ENCODE measurements at regions not wholly inside any gene's neighbourhood (a gene's known extent, or its start where the extent isn't known, plus 50 kb on each side); places are given as distances from the start of the nearest gene placed in this dataset.
A peak's percentile ranks its signal among the peaks of the same experiment; 100 is the strongest.

DNA sequence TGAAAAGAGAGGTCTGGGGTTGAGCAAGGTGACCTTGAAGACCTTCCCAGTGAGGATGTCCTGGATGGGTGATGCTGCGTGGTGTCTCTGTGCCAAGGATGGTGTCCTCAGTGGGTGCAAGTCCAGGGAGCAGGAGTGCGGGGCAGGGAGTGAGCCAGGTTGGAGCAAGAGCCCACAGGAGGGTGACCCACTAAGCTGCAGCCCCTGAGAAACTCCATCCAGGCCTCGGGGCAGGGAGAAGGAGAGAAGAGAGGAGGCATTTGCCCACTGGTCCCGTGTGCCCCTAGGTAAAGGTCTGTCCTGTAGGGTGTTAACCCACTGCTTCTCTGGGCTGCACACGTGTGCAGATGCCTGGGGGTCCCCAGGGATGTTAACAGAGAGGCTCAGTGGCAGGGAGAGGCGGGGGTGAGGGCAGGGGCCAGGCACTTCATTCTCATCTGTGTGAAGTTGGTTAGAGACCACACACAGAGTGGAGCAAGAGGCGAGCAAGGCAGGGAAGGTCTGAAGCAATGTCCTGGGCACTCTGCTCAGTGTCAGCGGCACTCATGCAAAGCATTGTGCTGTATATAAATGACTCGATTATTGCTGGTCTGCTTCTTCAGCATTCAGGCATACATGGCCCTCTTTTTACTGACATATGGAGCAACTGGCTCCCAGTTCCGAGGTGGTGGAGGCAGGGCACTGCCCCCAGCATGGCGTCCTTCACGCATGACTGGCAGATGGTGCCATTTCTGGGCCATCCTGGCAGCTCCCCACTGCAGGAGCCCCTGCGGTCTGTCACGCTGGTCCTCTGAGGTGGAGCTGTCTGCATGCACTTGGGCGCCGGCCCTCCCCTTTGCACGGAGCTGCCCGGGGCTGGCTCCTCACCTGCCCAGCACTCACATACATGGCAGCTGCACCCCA lies 117.2 kb upstream of the HS6ST1 start:
- Histone ChIP-seq H3K36me3 (ENCODE audit: insufficient read depth, low read length) (no peaks in the 10 kb centered on the region), H3K4me1 (ENCODE audit: insufficient read depth, low read length) (peaks cover 22% of the 10 kb centered on the region), H3K9me3 (ENCODE audit: low read length) (no peaks in the 10 kb centered on the region), H2AFZ (ENCODE audit: low read depth, low read length) (no peak overlapping the region), H3K27me3 (ENCODE audit: insufficient read depth, low read length) (no peaks in the 10 kb centered on the region), H3K4me3 (ENCODE audit: low read length) (no peak overlapping the region)

DNA sequence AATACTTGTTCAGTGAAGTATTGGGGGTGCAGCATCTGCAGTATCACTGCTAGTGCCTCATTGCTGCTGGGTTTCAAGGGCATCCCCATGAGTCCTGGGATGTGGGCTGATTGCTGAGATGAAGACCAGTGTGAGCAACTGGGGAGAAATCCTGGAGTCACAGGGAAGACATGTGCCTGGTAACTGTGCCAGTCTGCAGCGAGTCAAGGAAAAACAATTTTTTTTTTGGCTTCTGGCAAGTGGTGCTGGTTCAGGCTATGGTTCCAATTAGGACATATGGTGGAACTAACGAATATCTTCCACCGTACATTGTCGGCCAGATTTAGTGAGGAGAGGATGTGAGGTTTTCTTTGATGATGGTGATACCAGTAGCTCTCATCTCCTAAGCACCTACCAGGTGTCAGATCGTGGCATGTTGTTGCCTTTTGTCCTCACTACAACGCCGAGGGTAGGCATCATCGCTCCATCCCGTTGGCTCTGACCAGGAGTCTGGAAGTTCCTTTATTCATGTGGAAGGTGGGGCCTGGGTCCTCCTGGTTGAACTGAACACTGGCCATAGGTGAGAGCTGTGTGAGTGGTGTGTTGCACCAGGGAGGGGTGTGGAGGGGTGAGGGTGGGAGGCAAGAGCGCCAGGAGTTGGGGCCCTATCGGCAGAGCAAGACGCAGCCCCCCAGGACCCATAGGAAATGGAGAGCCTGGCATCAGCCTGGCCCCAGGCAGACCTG lies 118.0 kb upstream of the HS6ST1 start:
- no peaks in the 10 kb centered on the region for H3K27me3 ChIP-seq (ENCODE audit: insufficient read depth, low read length)
- no peaks in the 10 kb centered on the region for H3K9me3 ChIP-seq (ENCODE audit: low read length)
- H2AFZ ChIP-seq (ENCODE audit: low read depth, low read length), result no peak overlapping the region
- no peak overlapping the region for H3K4me3 ChIP-seq (ENCODE audit: low read length)
- peaks cover 22% of the 10 kb centered on the region for H3K4me1 ChIP-seq (ENCODE audit: insufficient read depth, low read length)
- no peaks in the 10 kb centered on the region for H3K36me3 ChIP-seq (ENCODE audit: insufficient read depth, low read length)

DNA sequence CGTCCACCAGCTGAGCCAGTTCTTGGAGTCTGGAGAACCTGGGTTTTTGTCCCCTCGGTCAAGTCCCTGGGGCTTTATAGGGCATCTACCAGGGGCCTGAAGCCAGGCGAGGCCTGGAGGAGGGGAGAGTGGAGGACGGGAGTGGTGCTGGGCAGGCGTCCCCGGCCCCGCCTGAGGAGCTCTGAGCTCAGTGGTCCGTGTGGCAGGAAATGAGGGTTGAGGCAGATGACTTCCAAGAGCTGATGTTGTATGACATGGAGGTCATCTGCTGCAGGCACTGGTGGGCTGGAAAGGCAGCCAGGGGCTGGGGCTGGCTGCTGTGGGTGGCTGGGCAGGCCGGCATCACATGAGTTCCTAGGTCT lies 118.5 kb upstream of the HS6ST1 start:
- Histone ChIP-seq H3K4me3 (ENCODE audit: low read length) (no peak overlapping the region), H3K9me3 (ENCODE audit: low read length) (no peaks in the 10 kb centered on the region), H2AFZ (ENCODE audit: low read depth, low read length) (no peak overlapping the region), H3K27me3 (ENCODE audit: insufficient read depth, low read length) (no peaks in the 10 kb centered on the region), H3K4me1 (ENCODE audit: insufficient read depth, low read length) (peaks cover 25% of the 10 kb centered on the region), H3K36me3 (ENCODE audit: insufficient read depth, low read length) (no peaks in the 10 kb centered on the region)

DNA sequence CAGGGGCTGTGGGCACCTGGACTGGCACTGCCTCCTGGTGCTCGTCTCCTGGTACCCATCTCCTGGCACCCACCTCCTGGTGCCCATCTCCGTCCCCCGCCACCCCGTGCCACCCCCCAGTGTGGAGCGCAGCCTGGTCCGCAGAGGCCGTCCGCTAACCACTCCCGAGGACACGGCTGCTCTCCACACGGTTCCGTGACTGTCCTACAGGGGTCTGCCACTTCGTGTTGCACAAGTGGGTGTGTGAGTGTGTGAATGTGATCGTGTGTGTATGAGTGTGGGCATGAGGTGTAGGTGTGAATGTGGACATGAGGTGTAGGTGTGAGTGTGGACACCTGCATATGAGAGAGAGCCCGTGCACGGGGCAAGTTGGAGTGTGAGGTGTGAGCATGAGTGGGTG lies 119.4 kb upstream of the HS6ST1 start:
- Histone ChIP-seq H2AFZ (ENCODE audit: low read depth, low read length) (no peak overlapping the region), H3K27me3 (ENCODE audit: insufficient read depth, low read length) (no peaks in the 10 kb centered on the region), H3K4me1 (ENCODE audit: insufficient read depth, low read length) (peaks cover 34% of the 10 kb centered on the region), H3K9me3 (ENCODE audit: low read length) (no peaks in the 10 kb centered on the region), H3K36me3 (ENCODE audit: insufficient read depth, low read length) (no peaks in the 10 kb centered on the region), H3K4me3 (ENCODE audit: low read length) (no peak overlapping the region)

DNA sequence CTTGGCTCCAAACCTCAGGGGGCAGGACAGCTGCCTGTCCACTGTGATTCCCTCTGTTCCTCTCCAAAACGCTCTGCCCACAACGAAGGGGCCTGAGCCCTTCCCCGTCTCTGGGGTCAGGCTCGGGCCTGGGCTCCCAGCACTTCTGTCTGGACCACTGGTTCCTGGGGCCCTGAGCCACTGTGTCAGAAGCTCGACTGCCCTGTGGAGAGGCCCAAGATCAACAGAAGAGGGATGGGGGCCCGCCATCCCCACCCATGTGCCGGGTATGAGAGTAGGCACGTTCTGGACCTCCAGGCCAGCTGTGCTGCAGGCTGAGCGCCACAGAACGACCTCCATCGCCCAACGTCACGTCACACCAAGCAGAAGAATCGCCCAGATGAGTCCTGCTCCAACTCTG lies 119.9 kb upstream of the HS6ST1 start:
- H2AFZ ChIP-seq (ENCODE audit: low read depth, low read length), result no peak overlapping the region
- no peaks in the 10 kb centered on the region for H3K27me3 ChIP-seq (ENCODE audit: insufficient read depth, low read length)
- no peak overlapping the region for H3K4me3 ChIP-seq (ENCODE audit: low read length)
- H3K4me1 ChIP-seq (ENCODE audit: insufficient read depth, low read length), result peaks cover 38% of the 10 kb centered on the region
- no peaks in the 10 kb centered on the region for H3K36me3 ChIP-seq (ENCODE audit: insufficient read depth, low read length)
- H3K9me3 ChIP-seq (ENCODE audit: low read length), result no peaks in the 10 kb centered on the region

DNA sequence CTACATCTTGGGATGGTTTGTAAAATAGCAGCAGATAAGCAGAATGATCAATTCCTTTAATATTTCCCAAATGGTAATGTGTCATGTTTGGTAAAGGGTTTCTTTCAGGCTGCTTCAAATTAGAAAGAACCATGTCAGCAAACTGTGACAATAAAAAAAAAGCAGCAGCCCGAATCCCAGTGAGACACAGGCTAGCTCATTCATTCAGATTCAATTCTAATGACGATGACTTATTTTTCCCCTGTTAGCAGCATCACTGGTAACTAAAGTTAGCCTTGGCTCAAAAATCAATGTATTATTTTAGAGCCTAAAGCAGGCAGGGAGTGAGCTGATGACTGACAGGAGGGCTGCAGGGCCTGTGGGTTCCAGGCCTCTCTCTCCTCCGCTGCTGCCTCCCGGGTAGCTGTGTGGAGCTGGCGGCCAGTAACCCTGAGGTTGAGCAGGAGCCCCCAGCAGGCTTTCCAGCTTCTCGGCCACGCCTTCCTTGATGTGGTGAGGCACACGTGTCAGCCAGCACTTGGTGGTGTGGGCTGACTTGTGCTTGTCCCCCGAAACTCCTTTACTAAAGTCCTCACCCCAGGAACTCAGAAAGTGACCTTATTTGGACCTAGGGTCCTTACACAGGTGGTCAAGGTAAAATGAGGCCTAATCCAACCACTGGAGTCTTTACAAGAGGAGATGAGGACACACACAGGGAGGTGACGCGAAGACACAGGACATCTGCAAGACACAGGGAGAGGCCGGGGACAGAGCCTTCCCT lies 120.5 kb upstream of the HS6ST1 start:
- Histone ChIP-seq H3K4me3 (ENCODE audit: low read length) (no peak overlapping the region), H3K4me1 (ENCODE audit: insufficient read depth, low read length) (peaks cover 44% of the 10 kb centered on the region), H3K27me3 (ENCODE audit: insufficient read depth, low read length) (no peaks in the 10 kb centered on the region), H3K9me3 (ENCODE audit: low read length) (no peaks in the 10 kb centered on the region), H3K36me3 (ENCODE audit: insufficient read depth, low read length) (no peaks in the 10 kb centered on the region), H2AFZ (ENCODE audit: low read depth, low read length) (no peak overlapping the region)

DNA sequence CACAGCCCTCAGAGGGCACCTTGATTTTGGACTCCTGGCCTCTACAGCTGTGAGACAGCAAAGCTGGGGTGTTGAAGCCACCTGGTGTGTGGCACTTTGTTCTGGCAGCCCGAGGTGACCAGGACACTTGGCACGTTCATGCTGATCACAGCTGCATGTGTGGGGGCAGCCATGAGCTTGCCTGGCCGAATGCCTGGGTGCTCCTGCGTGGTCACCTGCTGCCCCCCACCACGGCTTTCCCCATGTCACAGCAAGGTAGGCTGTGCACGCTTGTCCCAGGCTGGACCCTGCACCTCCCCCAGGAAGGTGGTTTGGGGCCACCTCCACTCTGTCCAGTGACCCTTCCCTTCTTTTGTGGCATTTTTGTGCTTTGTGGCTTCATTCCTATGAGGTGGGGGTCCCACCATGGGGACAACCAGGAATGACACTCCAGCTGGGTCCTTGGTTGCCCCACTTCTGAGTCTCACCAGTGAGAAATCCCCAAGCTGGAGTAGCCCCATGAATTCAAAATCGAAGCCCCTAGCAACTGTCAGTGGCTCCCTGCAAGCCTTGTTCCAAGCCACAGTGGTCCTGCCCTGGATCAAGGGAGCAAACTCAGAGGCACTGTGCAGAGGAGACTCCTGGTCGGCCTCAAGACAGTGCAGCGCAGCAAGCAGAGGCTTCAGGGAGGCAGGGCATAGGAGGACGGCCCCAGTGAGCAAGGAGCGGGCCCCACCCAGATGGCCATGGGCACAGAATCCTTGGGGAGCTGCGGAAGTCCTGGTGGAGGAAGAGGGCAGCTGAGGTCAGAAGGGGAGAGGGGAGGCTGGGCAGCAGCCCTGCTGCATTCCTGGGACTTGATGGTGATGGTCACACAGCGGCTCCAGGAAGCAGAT lies 121.4 kb upstream of the HS6ST1 start:
- Histone ChIP-seq H2AFZ (ENCODE audit: low read depth, low read length) (no peak overlapping the region), H3K4me1 (ENCODE audit: insufficient read depth, low read length) (peaks cover 45% of the 10 kb centered on the region), H3K4me3 (ENCODE audit: low read length) (no peak overlapping the region), H3K36me3 (ENCODE audit: insufficient read depth, low read length) (no peaks in the 10 kb centered on the region), H3K27me3 (ENCODE audit: insufficient read depth, low read length) (no peaks in the 10 kb centered on the region), H3K9me3 (ENCODE audit: low read length) (no peaks in the 10 kb centered on the region)

DNA sequence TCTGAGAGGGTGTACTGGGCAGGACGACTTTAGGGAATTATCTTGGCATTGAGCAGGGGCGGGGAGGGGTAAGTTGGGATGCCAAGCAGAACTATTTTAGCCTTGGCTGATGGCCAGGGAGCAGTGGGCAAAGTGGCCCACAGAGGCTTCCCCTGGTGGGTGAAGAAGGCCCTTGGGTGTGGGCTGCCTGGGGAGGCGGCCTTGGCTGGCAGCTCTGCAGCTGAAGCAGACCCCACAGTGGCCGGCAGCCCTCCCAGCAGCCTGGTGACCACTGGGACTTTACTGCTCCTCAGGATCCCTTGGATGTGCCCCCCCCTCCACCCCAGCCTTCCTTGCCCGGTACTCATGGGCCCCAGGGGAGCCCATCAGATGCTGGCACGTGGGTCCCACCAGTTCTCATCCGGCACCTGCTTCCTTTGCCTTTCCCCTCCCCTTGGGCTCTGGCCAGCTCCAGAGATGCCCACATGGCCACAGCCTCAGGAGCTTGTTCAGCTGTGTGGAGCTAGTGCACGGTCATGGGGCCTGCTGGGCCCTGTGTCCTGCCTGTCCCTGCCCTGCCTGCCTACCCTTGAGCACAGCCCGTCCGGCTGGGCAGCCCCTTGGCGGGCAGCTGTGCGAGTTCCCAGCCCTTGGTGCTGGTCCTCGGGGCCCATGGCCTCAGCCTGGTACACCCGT lies 122.1 kb upstream of the HS6ST1 start:
- no peak overlapping the region for H3K4me3 ChIP-seq (ENCODE audit: low read length)
- no peak overlapping the region for H2AFZ ChIP-seq (ENCODE audit: low read depth, low read length)
- no peaks in the 10 kb centered on the region for H3K9me3 ChIP-seq (ENCODE audit: low read length)
- H3K4me1 ChIP-seq (ENCODE audit: insufficient read depth, low read length), result peaks cover 41% of the 10 kb centered on the region
- no peaks in the 10 kb centered on the region for H3K36me3 ChIP-seq (ENCODE audit: insufficient read depth, low read length)
- no peaks in the 10 kb centered on the region for H3K27me3 ChIP-seq (ENCODE audit: insufficient read depth, low read length)

DNA sequence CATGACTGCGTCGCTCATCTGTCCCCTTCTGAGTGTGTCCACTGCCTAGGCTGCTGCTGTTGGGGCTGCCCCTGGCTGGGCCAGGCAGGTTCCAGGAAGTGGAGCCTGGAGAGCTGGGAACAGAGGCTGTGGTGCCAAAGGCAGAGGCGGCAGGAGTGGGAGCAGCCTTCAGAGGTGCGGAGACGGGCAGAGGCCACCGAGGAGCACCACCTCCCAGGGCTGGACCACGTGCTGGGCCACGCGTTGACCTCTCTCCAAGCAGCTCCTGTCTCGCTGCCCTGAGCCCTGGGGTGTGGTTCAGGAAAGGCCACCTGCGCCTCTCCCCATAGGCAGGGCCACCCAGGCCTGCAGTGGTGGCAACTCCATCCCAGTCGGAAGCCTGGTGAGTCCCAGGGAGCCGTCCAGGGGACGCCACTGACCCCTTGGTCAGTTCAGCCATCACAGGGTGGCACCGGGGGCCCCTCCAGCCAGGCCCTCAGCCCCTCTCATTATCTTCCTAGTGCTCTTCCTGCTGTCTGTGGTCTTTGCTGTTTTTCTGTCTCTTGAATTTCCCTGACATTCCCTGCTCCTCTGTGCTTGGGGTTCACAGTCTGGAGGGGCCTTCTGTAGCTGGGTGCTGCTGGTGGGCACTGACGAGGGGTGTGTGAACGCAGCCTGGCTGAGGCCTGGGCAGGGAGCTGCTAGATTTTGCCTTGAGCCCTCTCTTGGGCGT lies 122.8 kb upstream of the HS6ST1 start:
- H3K4me3 ChIP-seq (ENCODE audit: low read length), result no peak overlapping the region
- no peaks in the 10 kb centered on the region for H3K36me3 ChIP-seq (ENCODE audit: insufficient read depth, low read length)
- H3K27me3 ChIP-seq (ENCODE audit: insufficient read depth, low read length), result no peaks in the 10 kb centered on the region
- H2AFZ ChIP-seq (ENCODE audit: low read depth, low read length), result no peak overlapping the region
- H3K9me3 ChIP-seq (ENCODE audit: low read length), result no peaks in the 10 kb centered on the region
- H3K4me1 ChIP-seq (ENCODE audit: insufficient read depth, low read length), result peaks cover 40% of the 10 kb centered on the region

DNA sequence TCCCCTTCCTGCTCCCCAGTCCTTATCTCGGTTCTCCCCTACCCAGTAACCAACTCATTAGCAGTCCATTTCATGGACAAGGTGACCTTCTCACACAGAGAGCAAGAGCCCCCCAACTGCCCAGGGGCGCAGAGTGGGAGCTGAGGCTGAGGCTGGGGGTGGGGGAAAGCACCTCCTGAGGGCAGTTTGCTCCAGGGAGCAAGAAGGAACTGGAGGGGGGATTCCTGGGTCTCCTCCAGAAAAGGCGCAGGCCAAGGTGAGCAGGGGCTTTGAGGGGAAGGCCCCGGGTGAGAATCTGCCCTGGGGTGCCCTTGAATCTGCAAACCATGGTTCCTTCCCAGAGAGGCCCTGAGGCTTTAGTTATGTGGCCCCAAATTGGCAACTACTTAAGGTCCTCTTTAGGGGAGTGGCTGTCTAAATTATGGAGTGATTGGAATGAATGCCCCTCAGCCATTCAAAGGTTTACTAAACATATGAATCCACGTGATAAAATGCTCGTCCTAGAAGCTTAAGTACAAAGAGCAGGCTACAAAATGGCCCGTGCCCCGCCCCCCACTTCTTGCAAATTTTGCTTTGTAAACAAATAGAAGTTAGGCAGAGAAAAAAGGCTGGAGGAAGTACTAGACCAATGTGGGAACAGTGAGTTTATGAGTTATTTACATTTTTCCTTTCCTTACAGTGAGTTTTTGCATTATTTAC lies 123.5 kb upstream of the HS6ST1 start:
- Histone ChIP-seq H3K4me3 (ENCODE audit: low read length) (no peak overlapping the region), H3K9me3 (ENCODE audit: low read length) (no peaks in the 10 kb centered on the region), H3K4me1 (ENCODE audit: insufficient read depth, low read length) (peaks cover 46% of the 10 kb centered on the region), H3K36me3 (ENCODE audit: insufficient read depth, low read length) (no peaks in the 10 kb centered on the region), H3K27me3 (ENCODE audit: insufficient read depth, low read length) (no peaks in the 10 kb centered on the region), H2AFZ (ENCODE audit: low read depth, low read length) (peak overlapping the region; percentile 56)

DNA sequence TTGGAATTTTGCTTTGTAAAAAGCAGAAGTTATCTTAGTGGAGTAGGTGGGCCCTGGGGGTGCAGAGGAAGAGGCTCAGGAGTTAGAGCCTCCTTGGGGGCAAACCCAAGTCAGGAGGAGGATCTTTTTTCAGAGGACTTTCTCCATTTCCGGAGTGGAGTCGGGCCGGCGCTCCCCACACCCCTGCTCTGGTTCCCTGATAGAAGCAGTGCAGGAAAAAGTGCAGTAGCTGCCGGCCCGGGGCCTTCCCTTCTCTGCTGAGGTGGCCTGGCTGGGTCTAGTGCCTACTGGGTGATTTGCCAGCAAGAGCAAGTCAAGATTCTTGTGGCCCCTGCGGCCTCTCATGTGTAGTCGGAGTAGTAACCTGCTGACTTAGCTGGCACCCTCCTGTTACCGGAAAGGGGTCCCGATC lies 124.2 kb upstream of the HS6ST1 start:
- Histone ChIP-seq H3K36me3 (ENCODE audit: insufficient read depth, low read length) (no peaks in the 10 kb centered on the region), H3K9me3 (ENCODE audit: low read length) (no peaks in the 10 kb centered on the region), H2AFZ (ENCODE audit: low read depth, low read length) (peak overlapping the region; percentile 56), H3K4me3 (ENCODE audit: low read length) (no peak overlapping the region), H3K4me1 (ENCODE audit: insufficient read depth, low read length) (peaks cover 49% of the 10 kb centered on the region), H3K27me3 (ENCODE audit: insufficient read depth, low read length) (no peaks in the 10 kb centered on the region)
